Endothelial cell of umbilical vein (primary cell): ENCODE measurements at regions not wholly inside any gene's neighbourhood (a gene's known extent, or its start where the extent isn't known, plus 50 kb on each side); places are given as distances from the start of the nearest gene placed in this dataset.

Source experiments
- BruUV-seq: library from RNA; stranded (reverse); fragments of 400-500 nt; replicated peaks from 2 replicates; lab custom pipeline; 2021; lab: Mats Ljungman, UMichigan
- CTCF ChIA-PET: fragments of 300-600, 350-600 bp; sonication (Branson Sonifier 250); formaldehyde crosslinking; loops from one replicate; lab custom pipeline; 2021; ENCODE audit warnings: antibody characterized with exemption, inconsistent platforms; lab: Charles Lee
- POLR2A ChIA-PET: fragments of 300-600, 350-600 bp; sonication (Branson Sonifier 250); formaldehyde crosslinking; loops from one replicate; lab custom pipeline; 2021; ENCODE audit warnings: antibody characterized with exemption, inconsistent platforms; lab: Charles Lee
- DNase-seq: peaks from one replicate; pipeline ENCODE4 v3.0.0-alpha.2; 2011; ENCODE audit warnings: low read depth, low spot score
- FAIRE-seq: peaks from 2 replicates; lab custom pipeline; 2011; peaks lifted over from hg19 to GRCh38; lab: Jason Lieb, UNC
- H2AFZ ChIP-seq: 2 replicates; pipeline ENCODE4 v1.6.0; 2012; ENCODE audit warnings: low read depth, low read length, control low read depth, inconsistent platforms
- H3K27ac ChIP-seq: 2 replicates; pipeline ENCODE4 v1.5.1; 2011; ENCODE audit warnings: low read depth, mild to moderate bottlenecking, control low read depth, low read length, moderate library complexity; ENCODE audit not compliant: insufficient read depth
- H3K27me3 ChIP-seq, 2 experiments: 2 replicates each; pipeline versions ENCODE4 v1.6.0 to v1.6.1; 2011; ENCODE audit warnings: low read length in 2 of 2, mixed read lengths in 1 of 2; ENCODE audit not compliant: control insufficient read depth in 2 of 2, insufficient read depth in 2 of 2
- H3K36me3 ChIP-seq, 2 experiments: 2 replicates in 1 of 2; 3 replicates in 1 of 2; pipeline ENCODE4 v1.5.1; 2011; ENCODE audit warnings: low read length in 2 of 2, mild to moderate bottlenecking in 1 of 2, moderate library complexity in 1 of 2; ENCODE audit not compliant: control insufficient read depth in 2 of 2, insufficient read depth in 2 of 2; ENCODE audit errors: extremely low read depth in 1 of 2
- H3K4me1 ChIP-seq: 3 replicates; pipeline ENCODE4 v1.5.1; 2011; ENCODE audit warnings: mild to moderate bottlenecking, low read length; ENCODE audit not compliant: control insufficient read depth, insufficient read depth; ENCODE audit errors: extremely low read depth
- H3K4me2 ChIP-seq: 2 replicates; pipeline ENCODE4 v1.6.1; 2011; ENCODE audit warnings: low read length, control low read depth, mixed read lengths; ENCODE audit not compliant: insufficient read depth
- H3K4me3 ChIP-seq, 3 experiments: fragments of 200-600 bp in 1 of 3; sonication (generic), shearing (Covaris generic) in 1 of 3; replicated peaks in 1 of 3; 2 replicates each; pipeline ENCODE4 v1.5.1; 2011 to 2016; ENCODE audit warnings: control low read depth in 3 of 3, low read length in 3 of 3, mild to moderate bottlenecking in 2 of 3, inconsistent platforms in 1 of 3, low read depth in 1 of 3, moderate library complexity in 1 of 3; ENCODE audit not compliant: insufficient read depth in 1 of 3
- H3K79me2 ChIP-seq: 2 replicates; pipeline ENCODE4 v1.6.0; 2012; ENCODE audit warnings: low read length, inconsistent platforms; ENCODE audit not compliant: control insufficient read depth, insufficient read depth
- H3K9ac ChIP-seq: replicated peaks from 2 replicates; pipeline ENCODE3; 2011; ENCODE audit warnings: low read length, control low read depth; ENCODE audit not compliant: insufficient read depth; ENCODE audit errors: extremely low read depth
- H3K9me1 ChIP-seq: replicated peaks from 3 replicates; pipeline ENCODE4 v1.6.0; 2011; ENCODE audit warnings: mild to moderate bottlenecking, low read length; ENCODE audit not compliant: control insufficient read depth, insufficient read depth; ENCODE audit errors: extremely low read depth
- H3K9me3 ChIP-seq: replicated peaks from 2 replicates; pipeline ENCODE4 v1.5.1; 2012; ENCODE audit warnings: low read length, inconsistent platforms; ENCODE audit not compliant: control insufficient read depth, insufficient read depth
- H4K20me1 ChIP-seq: replicated peaks from 2 replicates; pipeline ENCODE3; 2011; ENCODE audit warnings: mild to moderate bottlenecking, low read length; ENCODE audit not compliant: control insufficient read depth, insufficient read depth; ENCODE audit errors: extremely low read depth
- EZH2 ChIP-seq: IDR thresholded peaks from 2 replicates; pipeline ENCODE4 v1.6.1; 2012; ENCODE audit warnings: borderline replicate concordance, low read depth, mild to moderate bottlenecking, moderate library complexity, low read length, inconsistent platforms; ENCODE audit not compliant: severe bottlenecking
- FOS ChIP-seq: IDR thresholded peaks from 2 replicates; pipeline ENCODE4 v1.6.1; 2011; ENCODE audit warnings: mild to moderate bottlenecking, low read length, moderate library complexity, borderline replicate concordance; ENCODE audit not compliant: insufficient read depth
- GATA2 ChIP-seq: IDR thresholded peaks from 2 replicates; pipeline ENCODE4 v1.7.0; 2011; ENCODE audit warnings: low read depth, mild to moderate bottlenecking, moderate library complexity, mixed read lengths, low read length; ENCODE audit not compliant: insufficient read length, insufficient read depth
- JUN ChIP-seq: IDR thresholded peaks from 2 replicates; pipeline ENCODE4 v1.6.1; 2011; ENCODE audit warnings: borderline replicate concordance, low read depth; ENCODE audit not compliant: insufficient read length, insufficient read depth
- MAX ChIP-seq: IDR thresholded peaks from 2 replicates; pipeline ENCODE4 v1.6.1; 2011; ENCODE audit not compliant: insufficient read depth, insufficient read length
- MYC ChIP-seq: IDR thresholded peaks from one replicate; pipeline ENCODE4 v1.6.1; 2011; ENCODE audit warnings: mild to moderate bottlenecking, low read depth, low read length
- POLR2A ChIP-seq: IDR thresholded peaks from 2 replicates; pipeline ENCODE4 v1.6.1; 2012; ENCODE audit warnings: low read depth, mild to moderate bottlenecking, control low read depth, low read length
- POLR2AphosphoS5 ChIP-seq: IDR thresholded peaks from 2 replicates; pipeline ENCODE4 v1.6.1; 2012; ENCODE audit warnings: low read depth, mild to moderate bottlenecking, control low read depth, low read length, moderate library complexity; ENCODE audit not compliant: insufficient read depth
- dilution Hi-C: fragments of 300-500 bp; cut with MboI; formaldehyde crosslinking; loops from one replicate; pipeline ENCODE4 v1.15.0; 2019; ENCODE audit warnings: low sequenced_read_pairs; ENCODE audit not compliant: extremely low pct_ligation_motif_present
- intact Hi-C: fragments of 100-400 bp; cut with micrococcal nuclease; formaldehyde crosslinking; loops from one replicate; pipeline ENCODE4 v1.10.0; 2022
- TF ChIP-seq, protein P1 (sequence below), 2 donors: IDR thresholded peaks; 1 replicate in 1 of 2; 2 replicates in 1 of 2; pipeline ENCODE4 v1.5.1; 2011; ENCODE audit warnings: low read length in 2 of 2, mild to moderate bottlenecking in 2 of 2, moderate library complexity in 2 of 2, control low read depth in 1 of 2, inconsistent platforms in 1 of 2, low read depth in 1 of 2; ENCODE audit not compliant: insufficient read depth in 1 of 2; ENCODE audit errors: extremely low read depth in 1 of 2

- Histone ChIP-seq H3K9me3 (no peaks in the 10 kb centered on the region), H3K4me1 (no peaks in the 10 kb centered on the region), H2AFZ (no peak overlapping the region), H3K9me1 (no peaks in the 10 kb centered on the region), H3K36me3 (no peaks in the 10 kb centered on the region), H3K9ac (no peak overlapping the region), H3K4me3 (no peak overlapping the region), H3K27me3 (no peaks in the 10 kb centered on the region), H3K27ac (no peak overlapping the region), H3K79me2 (no peaks in the 10 kb centered on the region), H3K4me2 (no peak overlapping the region), H4K20me1 (no peaks in the 10 kb centered on the region)
- CTCF ChIA-PET, result interaction anchor here (1.6 kb wide), 1 partner anchor 9 kb away, joined by 5 read pairs; no protein-coding TSS in a partner anchor
- FAIRE-seq (no peak), DNase-seq (no peak)
- no peak for TF ChIP-seq EZH2
- TF ChIP-seq FOS, result no peak
- TF ChIP-seq MAX, result no peak
- no peak for TF ChIP-seq POLR2A
- TF ChIP-seq JUN, result no peak
- no peak for TF ChIP-seq POLR2AphosphoS5
- TF ChIP-seq, protein P1, sequence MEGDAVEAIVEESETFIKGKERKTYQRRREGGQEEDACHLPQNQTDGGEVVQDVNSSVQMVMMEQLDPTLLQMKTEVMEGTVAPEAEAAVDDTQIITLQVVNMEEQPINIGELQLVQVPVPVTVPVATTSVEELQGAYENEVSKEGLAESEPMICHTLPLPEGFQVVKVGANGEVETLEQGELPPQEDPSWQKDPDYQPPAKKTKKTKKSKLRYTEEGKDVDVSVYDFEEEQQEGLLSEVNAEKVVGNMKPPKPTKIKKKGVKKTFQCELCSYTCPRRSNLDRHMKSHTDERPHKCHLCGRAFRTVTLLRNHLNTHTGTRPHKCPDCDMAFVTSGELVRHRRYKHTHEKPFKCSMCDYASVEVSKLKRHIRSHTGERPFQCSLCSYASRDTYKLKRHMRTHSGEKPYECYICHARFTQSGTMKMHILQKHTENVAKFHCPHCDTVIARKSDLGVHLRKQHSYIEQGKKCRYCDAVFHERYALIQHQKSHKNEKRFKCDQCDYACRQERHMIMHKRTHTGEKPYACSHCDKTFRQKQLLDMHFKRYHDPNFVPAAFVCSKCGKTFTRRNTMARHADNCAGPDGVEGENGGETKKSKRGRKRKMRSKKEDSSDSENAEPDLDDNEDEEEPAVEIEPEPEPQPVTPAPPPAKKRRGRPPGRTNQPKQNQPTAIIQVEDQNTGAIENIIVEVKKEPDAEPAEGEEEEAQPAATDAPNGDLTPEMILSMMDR (IDR thresholded peaks at IDR 0.05; ENCODE audit: extremely low read depth in 1 of 2, insufficient read depth in 1 of 2, low read depth in 1 of 2, low read length in 2 of 2), result no peak
- no peak for TF ChIP-seq MYC
- TF ChIP-seq GATA2, result no peak
- intact Hi-C loops, result no loop called here
- POLR2A ChIA-PET, result no interaction called here
- dilution Hi-C loops, result no loop called here
- no TSS peak for BruUV-seq
Measured at GRCh38 chr6:25165177-25165576, 114.0 kb upstream of the CARMIL1 start.
